Stimulated activated naive CD8-positive, alpha-beta T cell treated with anti-CD3 and anti-CD28 coated beads, Interleukin-15, Interleukin-2, amounts not matched to agents 100 ng/mL and 50 ng/mL, for 24 hours (primary cell): ENCODE measurements at regions not wholly inside any gene's neighbourhood (a gene's known extent, or its start where the extent isn't known, plus 50 kb on each side); places are given as distances from the start of the nearest gene placed in this dataset.
"Not testable (repeated sequence)": the region's sequence is repeated elsewhere in the genome, so short reads cannot be mapped to it uniquely, and the experiment has no call there.

Experiments used
- H3K27ac Mint-ChIP-seq: one replicate; pipeline ENCODE4 v1.8.0; 2021; ENCODE audit warnings: mild to moderate bottlenecking, mixed read lengths
- H3K27me3 Mint-ChIP-seq: one replicate; pipeline ENCODE4 v1.8.0; 2021; ENCODE audit warnings: mixed read lengths
- H3K36me3 Mint-ChIP-seq: one replicate; pipeline ENCODE4 v1.8.0; 2021; ENCODE audit warnings: low read depth, mixed read lengths
- H3K4me1 Mint-ChIP-seq: one replicate; pipeline ENCODE4 v1.8.0; 2021; ENCODE audit warnings: low read depth, mixed read lengths
- H3K4me3 Mint-ChIP-seq: one replicate; pipeline ENCODE4 v1.8.0; 2021; ENCODE audit warnings: mild to moderate bottlenecking, mixed read lengths
- H3K9me3 Mint-ChIP-seq: one replicate; pipeline ENCODE4 v1.8.0; 2021; ENCODE audit warnings: mixed read lengths

- Mint-ChIP-seq H3K9me3 (no peaks in the 10 kb centered on the region), H3K36me3 (no peaks in the 10 kb centered on the region), H3K27me3 (peaks cover 9% of the 10 kb centered on the region), H3K27ac (no peak overlapping the region), H3K4me1 (no peaks in the 10 kb centered on the region), H3K4me3 (no peak overlapping the region)
Measured at GRCh38 chr1:232353001-232353400, 276.9 kb downstream of the SIPA1L2 start.

DNA sequence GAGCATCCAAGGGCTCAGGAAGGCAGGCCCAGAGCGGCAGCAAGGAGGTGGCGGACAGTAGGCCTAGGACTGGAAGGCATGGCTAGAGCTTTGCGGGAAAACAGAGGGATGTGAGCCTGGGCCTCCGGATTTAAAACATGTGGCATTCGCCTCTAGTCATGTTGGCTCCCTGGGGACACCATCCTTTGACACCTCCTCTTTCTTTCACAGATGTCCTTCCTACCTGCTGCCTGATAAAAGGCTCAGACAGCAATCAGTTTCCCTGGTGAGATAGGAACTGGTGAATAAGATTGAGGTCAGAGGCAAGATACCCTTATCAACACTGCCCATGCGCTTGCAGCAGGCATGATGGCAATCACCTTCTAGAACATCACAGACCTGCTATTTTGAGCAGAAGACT is 277.6 kb downstream of the SIPA1L2 start:
- Mint-ChIP-seq H3K4me1 (no peaks in the 10 kb centered on the region), H3K4me3 (no peak overlapping the region), H3K27me3 (peaks cover 9% of the 10 kb centered on the region), H3K27ac (no peak overlapping the region), H3K36me3 (no peaks in the 10 kb centered on the region), H3K9me3 (no peaks in the 10 kb centered on the region)

DNA sequence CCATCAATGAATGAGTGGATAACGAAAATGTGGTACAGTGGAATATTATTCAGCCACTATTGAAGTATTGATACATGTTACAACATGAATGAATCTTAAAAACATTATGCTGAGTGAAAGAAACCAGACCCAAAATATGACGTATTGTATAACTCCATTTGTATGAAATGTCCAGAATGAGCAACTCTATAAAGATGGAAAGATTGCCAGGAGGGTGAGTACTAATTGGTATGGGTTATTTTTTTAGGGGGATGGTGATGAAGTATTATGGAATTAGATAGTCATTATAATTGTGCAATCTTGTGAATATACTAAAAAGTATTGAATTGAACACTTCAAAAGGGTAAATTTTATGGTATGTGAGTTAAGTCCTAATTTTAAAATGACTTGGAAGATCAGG is 278.6 kb downstream of the SIPA1L2 start:
- H3K27me3 Mint-ChIP-seq, result peaks cover 9% of the 10 kb centered on the region
- H3K36me3 Mint-ChIP-seq, result no peaks in the 10 kb centered on the region
- H3K4me3 Mint-ChIP-seq, result no peak overlapping the region
- H3K4me1 Mint-ChIP-seq, result no peaks in the 10 kb centered on the region
- no peaks in the 10 kb centered on the region for H3K9me3 Mint-ChIP-seq
- no peak overlapping the region for H3K27ac Mint-ChIP-seq

- Mint-ChIP-seq H3K4me1 (no peaks in the 10 kb centered on the region), H3K9me3 (peaks cover 5% of the 10 kb centered on the region), H3K4me3 (no peak overlapping the region), H3K36me3 (no peaks in the 10 kb centered on the region), H3K27ac (no peak overlapping the region), H3K27me3 (peaks cover 10% of the 10 kb centered on the region)
Measured at GRCh38 chr1:232346844-232347243, 283.1 kb downstream of the SIPA1L2 start.

DNA sequence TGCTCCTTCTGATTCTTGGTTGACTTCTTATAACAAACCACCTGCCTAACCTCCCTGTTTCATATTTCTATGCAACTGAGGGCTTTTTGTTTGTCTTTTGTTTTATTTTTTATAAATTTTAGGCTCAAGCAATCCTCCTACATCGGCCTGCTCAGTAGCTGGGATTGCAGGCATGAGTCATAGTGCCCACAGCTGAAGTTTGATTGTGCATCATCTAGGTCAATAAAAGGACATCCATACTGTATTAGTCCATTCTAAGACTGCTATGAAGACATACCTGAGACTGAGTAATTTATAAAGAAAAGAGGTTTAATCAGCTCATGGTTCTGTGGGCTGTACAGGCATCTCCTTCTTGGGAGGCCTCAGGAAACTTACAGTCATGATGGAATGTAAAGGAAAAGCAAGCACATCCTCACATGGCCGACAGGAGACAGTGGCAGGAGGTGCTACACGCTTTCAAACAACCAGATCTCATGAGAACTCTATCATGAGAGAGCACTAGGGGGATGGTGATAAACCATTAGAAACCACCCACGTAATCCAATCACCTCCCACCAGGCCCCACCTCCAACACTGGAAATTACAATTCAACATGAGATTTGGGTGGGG is 285.0 kb downstream of the SIPA1L2 start:
- peaks cover 13% of the 10 kb centered on the region for H3K27me3 Mint-ChIP-seq

DNA sequence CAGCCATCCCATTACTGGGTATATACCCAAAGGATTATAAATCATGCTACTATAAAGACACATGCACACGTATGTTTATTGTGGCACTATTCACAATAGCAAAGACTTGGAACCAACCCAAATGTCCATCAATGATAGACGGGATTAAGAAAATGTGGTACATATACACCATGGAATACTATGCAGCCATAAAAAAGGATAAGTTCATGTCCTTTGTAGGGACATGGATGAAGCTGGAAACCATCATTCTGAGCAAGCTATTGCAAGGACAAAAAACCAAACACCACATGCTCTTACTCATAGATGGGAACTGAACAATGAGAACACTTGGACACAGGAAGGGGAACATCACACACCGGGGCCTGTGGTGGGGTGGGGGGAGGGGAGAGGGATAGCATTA is 285.7 kb downstream of the SIPA1L2 start:
- H3K27ac Mint-ChIP-seq, H3K36me3 Mint-ChIP-seq, H3K27me3 Mint-ChIP-seq, H3K9me3 Mint-ChIP-seq, H3K4me1 Mint-ChIP-seq, H3K4me3 Mint-ChIP-seq: not testable (repeated sequence)

More for the DNA sequence above, 285.0 kb downstream of the SIPA1L2 start:
- Mint-ChIP-seq H3K4me1 (no peaks in the 10 kb centered on the region), H3K36me3 (no peaks in the 10 kb centered on the region), H3K27ac (no peak overlapping the region), H3K9me3 (peaks cover 5% of the 10 kb centered on the region), H3K4me3 (no peak overlapping the region)

GRCh38 chr1:232340446-232340845 is 289.5 kb downstream of the SIPA1L2 start:
- peaks cover 4% of the 10 kb centered on the region for H3K9me3 Mint-ChIP-seq
- no peak overlapping the region for H3K4me3 Mint-ChIP-seq
- no peak overlapping the region for H3K27ac Mint-ChIP-seq
- H3K36me3 Mint-ChIP-seq, result no peaks in the 10 kb centered on the region
- peaks cover 4% of the 10 kb centered on the region for H3K4me1 Mint-ChIP-seq
- peaks cover 31% of the 10 kb centered on the region for H3K27me3 Mint-ChIP-seq

DNA sequence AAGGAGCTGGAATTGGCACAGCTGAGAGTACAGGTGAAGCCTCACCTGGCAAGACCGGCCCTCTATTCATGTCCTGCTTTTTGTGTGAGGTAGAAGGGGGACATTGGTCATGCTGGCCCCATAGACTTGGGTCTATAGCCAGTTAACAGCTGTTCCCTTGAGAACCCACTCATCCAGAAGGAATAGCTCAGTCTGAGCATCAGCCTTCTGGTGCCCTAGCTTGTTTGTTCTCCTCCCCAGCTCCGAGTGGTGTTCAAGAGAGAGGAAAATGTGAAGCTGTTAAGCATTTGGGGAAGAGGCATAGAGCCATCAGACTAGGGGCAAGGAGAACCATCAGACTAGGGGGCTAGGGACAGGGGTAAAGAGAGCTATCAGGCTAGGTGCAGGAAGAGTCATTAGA is 290.9 kb downstream of the SIPA1L2 start:
- Mint-ChIP-seq H3K4me3 (no peak overlapping the region), H3K9me3 (peaks cover 4% of the 10 kb centered on the region), H3K27me3 (peaks cover 33% of the 10 kb centered on the region), H3K27ac (no peak overlapping the region), H3K4me1 (peaks cover 10% of the 10 kb centered on the region), H3K36me3 (no peaks in the 10 kb centered on the region)

- Mint-ChIP-seq H3K9me3 (peaks cover 6% of the 10 kb centered on the region), H3K4me3 (no peak overlapping the region), H3K4me1 (peaks cover 10% of the 10 kb centered on the region), H3K27ac (no peak overlapping the region), H3K36me3 (no peaks in the 10 kb centered on the region), H3K27me3 (peaks cover 35% of the 10 kb centered on the region)
Measured at GRCh38 chr1:232335741-232336293, 294.1 kb downstream of the SIPA1L2 start.

GRCh38 chr1:232335261-232335660 is 294.7 kb downstream of the SIPA1L2 start:
- Mint-ChIP-seq H3K9me3 (peaks cover 7% of the 10 kb centered on the region), H3K4me3 (no peak overlapping the region), H3K4me1 (peaks cover 10% of the 10 kb centered on the region), H3K36me3 (no peaks in the 10 kb centered on the region), H3K27me3 (peaks cover 35% of the 10 kb centered on the region), H3K27ac (no peak overlapping the region)

DNA sequence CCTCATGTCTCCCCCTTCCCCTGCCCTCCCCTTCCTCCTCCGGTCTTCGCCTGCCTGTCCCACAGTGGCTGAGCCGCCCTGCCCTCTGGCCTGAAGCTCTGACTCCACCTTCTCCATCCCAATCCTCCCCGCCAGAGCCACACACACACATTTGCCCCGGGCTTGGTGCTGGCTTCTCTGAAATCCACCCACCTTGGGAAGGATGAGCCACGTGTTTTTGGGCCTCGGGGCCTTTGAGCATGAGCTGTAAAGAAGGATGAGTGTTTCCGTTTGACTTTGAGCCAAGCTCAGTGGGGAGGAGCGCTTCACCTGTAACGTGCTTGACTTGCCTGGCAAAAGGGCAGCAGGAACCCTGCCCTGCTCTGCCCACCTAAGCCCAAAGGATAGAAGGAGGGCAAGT is 295.1 kb downstream of the SIPA1L2 start:
- H3K36me3 Mint-ChIP-seq, result no peaks in the 10 kb centered on the region
- no peak overlapping the region for H3K4me3 Mint-ChIP-seq
- H3K27ac Mint-ChIP-seq, result no peak overlapping the region
- H3K4me1 Mint-ChIP-seq, result peaks cover 10% of the 10 kb centered on the region
- peaks cover 36% of the 10 kb centered on the region for H3K27me3 Mint-ChIP-seq
- H3K9me3 Mint-ChIP-seq, result peaks cover 7% of the 10 kb centered on the region

DNA sequence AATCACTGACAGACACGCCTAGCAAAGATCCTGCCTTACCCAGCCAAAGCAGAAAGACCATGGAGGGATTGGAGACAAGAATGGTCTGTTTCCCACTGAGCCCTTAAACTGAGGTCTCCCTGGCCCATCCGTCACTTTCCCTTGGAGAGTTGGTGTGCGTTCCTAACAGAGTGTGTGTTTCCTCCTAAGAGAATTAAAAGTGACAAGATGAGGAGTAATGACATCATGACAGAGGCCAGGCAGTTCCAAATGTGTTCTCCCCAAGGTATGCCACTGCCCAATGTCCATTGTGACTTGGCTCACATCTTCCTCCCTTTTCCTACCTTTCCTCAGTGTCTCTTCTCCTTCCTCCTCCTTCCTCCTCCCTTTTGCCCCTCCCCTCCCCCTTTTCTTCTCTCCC is 295.7 kb downstream of the SIPA1L2 start:
- no peaks in the 10 kb centered on the region for H3K36me3 Mint-ChIP-seq
- H3K4me1 Mint-ChIP-seq, result peaks cover 10% of the 10 kb centered on the region
- H3K27me3 Mint-ChIP-seq, result peaks cover 39% of the 10 kb centered on the region
- no peak overlapping the region for H3K27ac Mint-ChIP-seq
- H3K4me3 Mint-ChIP-seq, result no peak overlapping the region
- H3K9me3 Mint-ChIP-seq, result peaks cover 7% of the 10 kb centered on the region

GRCh38 chr1:232333419-232333767 is 296.5 kb downstream of the SIPA1L2 start:
- no peak overlapping the region for H3K4me3 Mint-ChIP-seq
- H3K4me1 Mint-ChIP-seq, result peaks cover 10% of the 10 kb centered on the region
- peaks cover 7% of the 10 kb centered on the region for H3K9me3 Mint-ChIP-seq
- H3K27me3 Mint-ChIP-seq, result peaks cover 37% of the 10 kb centered on the region
- H3K27ac Mint-ChIP-seq, result no peak overlapping the region
- H3K36me3 Mint-ChIP-seq, result no peaks in the 10 kb centered on the region

DNA sequence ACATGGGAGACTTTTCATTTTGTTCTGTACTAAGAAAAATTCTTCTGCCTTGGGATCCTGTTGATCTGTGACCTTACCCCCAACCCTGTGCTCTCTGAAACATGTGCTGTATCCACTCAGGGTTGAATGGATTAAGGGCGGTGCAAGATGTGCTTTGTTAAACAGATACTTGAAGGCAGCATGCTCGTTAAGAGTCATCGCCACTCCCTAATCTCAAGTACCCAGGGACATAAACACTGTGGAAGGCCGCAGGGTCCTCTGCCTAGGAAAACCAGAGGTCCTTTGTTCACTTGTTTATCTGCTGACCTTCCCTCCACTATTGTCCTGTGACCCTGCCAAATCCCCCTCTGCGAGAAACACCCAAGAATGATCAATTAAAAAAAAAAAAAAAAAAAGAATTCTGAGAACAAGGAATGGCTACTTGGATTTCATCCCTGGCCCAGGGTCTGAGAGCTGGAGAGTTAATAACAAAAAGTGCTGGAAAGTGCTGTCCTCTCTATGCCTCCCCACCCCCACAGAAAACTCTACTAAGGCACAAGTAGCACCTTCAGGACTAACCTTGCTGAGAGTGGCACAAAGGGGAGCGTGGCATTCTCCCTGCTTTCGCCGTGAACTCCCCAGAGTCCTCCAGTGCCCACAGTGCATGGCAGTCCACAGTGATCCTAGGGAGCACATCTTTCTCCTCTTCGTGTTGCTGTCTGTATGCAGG is 297.1 kb downstream of the SIPA1L2 start:
- peaks cover 10% of the 10 kb centered on the region for H3K4me1 Mint-ChIP-seq

DNA sequence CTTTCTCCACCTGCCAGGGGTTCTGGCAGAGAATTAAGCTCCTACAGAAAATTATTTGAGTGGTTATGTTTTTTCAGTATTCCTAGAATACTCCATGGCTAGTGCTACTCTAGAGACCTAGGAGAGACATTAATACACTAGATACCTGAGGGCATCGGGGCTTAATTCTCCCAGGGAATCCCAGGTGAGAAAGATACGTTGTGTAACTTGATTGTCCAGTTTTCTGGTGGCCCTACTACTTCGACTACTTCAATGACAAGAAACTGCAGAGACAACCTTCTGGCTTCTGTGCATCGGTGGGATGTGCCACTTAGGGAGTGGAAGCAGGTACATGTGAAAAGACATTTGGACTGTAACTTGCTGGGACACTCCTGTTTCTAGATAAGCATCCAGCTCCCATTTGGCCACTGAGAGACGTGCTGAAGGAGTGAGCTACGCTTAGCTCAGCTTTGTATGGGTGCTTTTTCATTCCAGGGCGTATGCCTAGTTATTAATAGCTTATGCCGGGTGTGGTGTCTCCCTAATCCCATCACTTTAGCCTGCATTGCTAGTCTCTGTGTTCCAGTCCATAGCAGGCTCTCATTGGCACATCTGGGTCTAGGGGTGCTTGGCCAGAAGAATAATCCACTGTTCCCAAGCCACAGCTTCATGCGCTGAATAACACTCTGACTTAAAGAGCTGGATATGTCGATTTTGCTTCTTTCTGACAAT is 300.7 kb downstream of the SIPA1L2 start:
- Mint-ChIP-seq H3K4me3 (no peak overlapping the region), H3K9me3 (peaks cover 3% of the 10 kb centered on the region), H3K4me1 (no peaks in the 10 kb centered on the region), H3K27ac (no peak overlapping the region), H3K36me3 (no peaks in the 10 kb centered on the region), H3K27me3 (peaks cover 16% of the 10 kb centered on the region)

More for the DNA sequence above, 297.1 kb downstream of the SIPA1L2 start:
- H3K27ac Mint-ChIP-seq, H3K9me3 Mint-ChIP-seq, H3K4me3 Mint-ChIP-seq, H3K36me3 Mint-ChIP-seq: not testable (repeated sequence)
- H3K27me3 Mint-ChIP-seq, result peaks cover 32% of the 10 kb centered on the region
